Inferior parietal cortex (tissue), 1 donor: ENCODE measurements at regions not wholly inside any gene's neighbourhood (a gene's known extent, or its start where the extent isn't known, plus 50 kb on each side); places are given as distances from the start of the nearest gene placed in this dataset.
A peak's percentile ranks its signal among the peaks of the same experiment; 100 is the strongest.
"Not testable (repeated sequence)": the region's sequence is repeated elsewhere in the genome, so short reads cannot be mapped to it uniquely, and the experiment has no call there.

Experiments
- DNase-seq: peaks from one replicate; pipeline ENCODE4 v3.0.0-alpha.2; 2016; ENCODE audit errors: extremely low spot score

DNA sequence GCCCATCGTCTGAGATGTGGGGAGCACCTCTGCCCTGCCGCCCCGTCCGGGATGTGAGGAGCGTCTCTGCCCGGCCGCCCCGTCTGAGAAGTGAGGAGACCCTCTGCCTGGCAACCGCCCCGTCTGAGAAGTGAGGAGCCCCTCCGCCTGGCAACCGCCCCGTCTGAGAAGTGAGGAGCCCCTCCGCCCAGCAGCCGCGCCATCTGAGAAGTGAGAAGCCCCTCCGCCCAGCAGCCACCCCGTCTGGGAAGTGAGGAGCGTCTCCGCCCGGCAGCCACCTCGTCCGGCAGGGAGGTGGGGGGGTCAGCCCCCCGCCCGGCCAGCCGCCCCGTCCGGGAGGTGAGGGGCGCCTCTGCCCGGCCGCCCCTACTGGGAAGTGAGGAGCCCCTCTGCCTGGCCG is 267.2 kb downstream of the MEF2C start:
- not testable (repeated sequence) for DNase-seq

- no peak for DNase-seq
Measured at GRCh38 chr5:88613051-88613450, 269.9 kb downstream of the MEF2C start.

DNA sequence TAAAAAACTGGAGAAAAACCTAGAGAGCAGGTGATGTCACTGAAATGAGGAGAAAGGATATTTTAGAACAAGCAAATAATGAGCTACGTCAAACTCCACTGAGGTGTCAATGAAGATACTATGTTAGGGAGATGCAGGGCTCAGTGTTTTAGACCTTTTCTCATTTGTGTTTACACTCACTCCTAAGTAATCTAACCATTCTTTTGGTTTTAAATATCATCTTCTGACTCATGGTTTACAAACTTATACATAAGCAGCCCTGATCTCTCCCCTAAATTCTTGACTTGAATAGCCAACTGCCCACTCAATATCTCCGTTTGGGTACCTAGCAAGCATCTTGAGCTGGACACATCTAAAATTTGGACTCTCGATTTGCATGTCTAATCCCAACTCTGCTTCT is 272.4 kb downstream of the MEF2C start:
- DNase-seq = no peak

- DNase-seq = no peak
Measured at GRCh38 chr5:88607492-88607891, 275.5 kb downstream of the MEF2C start.

- DNase-seq = no peak
Measured at GRCh38 chr5:88606626-88607025, 276.4 kb downstream of the MEF2C start.

DNA sequence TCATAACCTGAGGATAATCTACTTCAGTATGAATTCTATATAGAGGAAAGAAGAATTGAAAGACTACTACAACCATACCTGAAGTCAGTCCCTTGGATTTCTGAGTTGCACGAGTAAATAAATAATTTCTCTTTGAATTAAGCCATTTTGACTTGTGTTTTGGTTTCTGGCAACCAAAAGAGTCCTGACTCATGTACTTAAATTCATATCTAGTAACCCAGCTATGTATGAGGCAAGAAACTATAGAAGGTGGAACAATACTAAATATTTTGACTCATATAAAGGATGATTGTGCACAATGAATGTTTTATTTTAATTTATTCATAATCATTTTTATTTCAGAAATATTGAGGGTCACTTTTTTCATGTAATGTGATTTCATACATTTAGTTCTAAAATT is 276.8 kb downstream of the MEF2C start:
- no peak for DNase-seq

DNA sequence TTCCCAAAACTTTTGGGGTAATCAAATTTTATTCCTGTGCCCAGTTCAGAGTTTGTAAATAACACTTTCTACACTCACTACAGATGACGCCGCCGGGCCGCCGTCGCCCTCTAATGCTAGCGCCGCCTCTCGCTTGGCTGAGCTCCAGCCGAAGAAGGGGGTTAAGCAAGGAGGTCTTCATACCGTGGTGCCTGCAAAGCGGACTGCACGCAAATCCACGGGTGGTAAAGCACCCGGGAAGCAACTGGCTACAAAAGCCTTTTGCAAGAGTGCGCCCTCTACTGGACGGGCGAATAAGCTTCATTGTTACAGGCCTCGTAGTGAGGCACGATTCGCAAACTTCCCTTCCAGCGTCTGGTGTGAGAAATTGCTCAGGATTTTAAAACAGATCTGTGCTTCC is 280.4 kb downstream of the MEF2C start:
- DNase-seq = no peak

DNA sequence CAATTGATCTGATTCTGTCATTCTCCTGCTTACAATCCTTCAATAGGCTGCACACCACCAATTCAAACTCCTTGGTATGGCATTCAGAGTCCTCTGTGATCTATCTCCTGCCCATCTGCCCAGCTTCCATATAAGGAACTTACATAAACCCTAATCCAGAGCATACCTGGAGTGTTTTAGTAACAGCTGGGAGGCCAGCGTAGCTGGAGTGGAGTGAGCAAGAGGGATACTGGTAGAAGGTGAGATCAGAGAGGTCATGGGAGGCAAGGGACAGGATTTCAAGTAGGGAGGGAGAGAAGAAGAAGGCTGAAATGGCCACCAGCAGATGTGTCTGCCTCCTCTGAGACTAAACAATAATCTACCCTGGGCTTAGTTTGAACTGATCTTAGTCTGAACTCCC is 288.5 kb downstream of the MEF2C start:
- DNase-seq = no peak

GRCh38 chr5:88588609-88589008 is 294.4 kb downstream of the MEF2C start:
- DNase-seq = no peak

DNA sequence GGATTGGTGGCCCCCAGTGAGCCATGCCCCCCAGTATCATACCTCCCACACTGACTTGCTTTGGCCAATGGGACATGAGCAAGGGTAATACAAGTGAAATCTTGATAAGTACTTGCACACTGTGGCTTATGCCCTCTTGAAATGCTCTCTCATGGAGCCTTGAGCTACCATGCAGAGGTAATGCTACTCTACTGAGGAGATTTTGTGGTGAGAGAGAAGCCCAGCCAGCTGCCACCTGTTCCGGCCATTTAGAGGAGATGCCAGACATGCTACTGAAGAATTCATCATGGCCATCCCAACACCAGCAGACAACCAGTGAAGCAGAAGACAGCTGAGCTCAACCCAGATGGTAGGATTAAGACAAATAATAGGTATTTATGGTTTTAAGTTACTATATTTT is 299.5 kb downstream of the MEF2C start:
- no peak for DNase-seq

GRCh38 chr5:88558366-88558765 is 289.7 kb upstream of the TMEM161B start:
- no peak for DNase-seq

- no peak for DNase-seq
Measured at GRCh38 chr5:88557881-88558280, 289.2 kb upstream of the TMEM161B start.

DNA sequence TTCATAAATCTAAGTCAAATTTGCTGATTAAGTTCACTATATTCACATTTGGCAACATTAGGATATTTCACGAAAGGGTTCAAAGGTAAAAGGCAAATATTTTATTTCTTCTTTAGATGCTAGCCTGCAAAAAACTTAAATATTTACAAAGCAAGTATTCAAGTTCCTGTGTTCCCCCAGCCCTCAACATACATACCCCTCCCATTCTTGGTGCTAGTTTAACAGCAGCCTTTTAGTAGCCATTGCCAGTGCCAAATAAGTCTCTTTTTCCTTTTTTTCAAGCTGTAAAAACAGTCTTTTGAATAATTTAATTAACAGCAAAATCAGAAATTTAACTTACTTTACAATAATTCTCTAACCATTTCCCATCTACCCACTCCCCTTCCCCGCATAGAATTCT is 288.5 kb upstream of the TMEM161B start:
- DNase-seq = no peak

DNA sequence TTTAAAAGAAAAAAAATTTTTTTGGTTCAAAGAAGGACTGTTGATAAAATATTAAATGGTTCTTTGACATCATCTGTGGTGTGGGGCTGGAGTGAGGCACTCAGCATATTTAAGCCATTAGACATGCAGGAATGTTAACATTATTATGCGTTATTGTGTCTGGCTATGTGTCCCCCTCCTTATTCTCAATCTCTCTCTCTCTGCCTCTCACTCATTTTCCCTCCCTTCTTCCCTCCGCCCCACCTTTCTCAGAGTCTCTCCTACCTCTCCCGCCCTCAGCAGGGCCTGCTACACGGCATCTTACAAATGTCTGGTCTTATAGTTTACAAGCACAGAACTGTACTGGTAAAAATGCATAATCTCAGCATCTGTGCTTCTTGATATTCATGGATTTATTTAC is 287.8 kb upstream of the TMEM161B start:
- no peak for DNase-seq

- no peak for DNase-seq
Measured at GRCh38 chr5:88555674-88556073, 287.0 kb upstream of the TMEM161B start.

GRCh38 chr5:88553986-88554385 is 285.3 kb upstream of the TMEM161B start:
- no peak for DNase-seq

GRCh38 chr5:88553136-88553875 is 284.7 kb upstream of the TMEM161B start:
- DNase-seq = no peak

- no peak for DNase-seq
Measured at GRCh38 chr5:88552426-88552825, 283.8 kb upstream of the TMEM161B start.

GRCh38 chr5:88551724-88552345 is 283.2 kb upstream of the TMEM161B start:
- peak; percentile 66 for DNase-seq

DNA sequence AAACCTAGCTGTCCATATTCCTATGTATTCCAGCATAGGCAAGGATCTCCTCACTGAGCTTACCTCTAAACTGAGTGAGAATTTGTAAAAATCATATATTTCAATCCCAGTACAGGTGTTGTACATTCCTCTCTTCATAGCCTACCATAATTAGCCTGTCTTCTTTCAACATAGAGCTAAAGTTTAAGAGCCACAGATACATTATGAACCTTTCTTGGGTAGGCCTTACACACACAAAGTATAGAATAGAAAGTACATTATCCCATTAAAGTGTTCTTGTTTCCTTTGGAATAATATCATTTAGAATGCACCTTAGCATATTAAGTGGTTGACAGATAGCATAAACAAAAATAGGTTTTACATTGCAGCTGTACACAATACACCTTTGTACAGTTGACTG is 282.1 kb upstream of the TMEM161B start:
- DNase-seq = no peak

- DNase-seq = no peak
Measured at GRCh38 chr5:88548136-88548805, 279.6 kb upstream of the TMEM161B start.

- DNase-seq = no peak
Measured at GRCh38 chr5:88545338-88545737, 276.7 kb upstream of the TMEM161B start.

DNA sequence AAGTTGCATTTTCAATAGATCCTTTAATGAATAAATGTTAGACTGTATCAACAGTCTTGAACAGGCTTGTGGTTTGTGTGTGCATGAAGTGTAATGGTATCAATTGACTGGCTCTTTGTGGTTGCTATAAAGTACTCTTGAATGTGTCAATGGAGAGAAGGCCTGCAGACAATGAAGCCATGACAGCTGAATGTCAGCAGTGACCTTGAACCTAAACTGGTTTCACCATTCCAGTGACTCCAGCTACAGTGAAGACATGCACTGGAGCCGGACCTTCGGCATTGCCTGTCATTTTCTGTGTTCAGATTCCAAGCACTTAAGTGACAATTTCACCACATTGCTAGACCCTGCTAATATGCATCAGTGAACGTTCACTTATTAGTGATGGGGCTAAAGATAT is 276.0 kb upstream of the TMEM161B start:
- DNase-seq = no peak
